Cardiac muscle cell (in vitro differentiated cells and primary cell): ENCODE measurements at regions not wholly inside any gene's neighbourhood (a gene's known extent, or its start where the extent isn't known, plus 50 kb on each side); places are given as distances from the start of the nearest gene placed in this dataset.

Experiments used
- DNase-seq, 2 donors: peaks; one replicate each; pipeline versions ENCODE4 v3.0.0 to v3.0.0-alpha.2; 2010 to 2017; ENCODE audit warnings: low read depth in 1 of 2, low spot score in 1 of 2
- H3K27ac ChIP-seq: fragments of 200-600 bp; sonication (generic); 2 replicates; pipeline ENCODE4 v1.5.1; 2016
- H3K27me3 ChIP-seq: fragments of 200-600 bp; sonication (generic); 2 replicates; pipeline ENCODE4 v1.6.0; 2016; ENCODE audit warnings: control low read depth
- H3K36me3 ChIP-seq: fragments of 200-600 bp; sonication (generic); 2 replicates; pipeline ENCODE4 v1.5.1; 2016; ENCODE audit warnings: control low read depth
- H3K4me1 ChIP-seq: fragments of 200-600 bp; sonication (generic); 2 replicates; pipeline ENCODE4 v1.8.1; 2017; ENCODE audit warnings: low read depth, mild to moderate bottlenecking, mixed run types
- H3K4me3 ChIP-seq: fragments of 200-600 bp; sonication (generic); 2 replicates; pipeline ENCODE4 v1.5.1; 2016; ENCODE audit warnings: mild to moderate bottlenecking
- H3K9me3 ChIP-seq: fragments of 200-600 bp; sonication (generic); 2 replicates; pipeline ENCODE4 v1.5.1; 2017; ENCODE audit warnings: low read depth, mild to moderate bottlenecking, control low read depth
- TF ChIP-seq, protein P1 (sequence below): IDR thresholded peaks from 2 replicates; pipeline ENCODE4 v1.5.1; 2012; ENCODE audit warnings: low read depth, mild to moderate bottlenecking, low read length

DNA sequence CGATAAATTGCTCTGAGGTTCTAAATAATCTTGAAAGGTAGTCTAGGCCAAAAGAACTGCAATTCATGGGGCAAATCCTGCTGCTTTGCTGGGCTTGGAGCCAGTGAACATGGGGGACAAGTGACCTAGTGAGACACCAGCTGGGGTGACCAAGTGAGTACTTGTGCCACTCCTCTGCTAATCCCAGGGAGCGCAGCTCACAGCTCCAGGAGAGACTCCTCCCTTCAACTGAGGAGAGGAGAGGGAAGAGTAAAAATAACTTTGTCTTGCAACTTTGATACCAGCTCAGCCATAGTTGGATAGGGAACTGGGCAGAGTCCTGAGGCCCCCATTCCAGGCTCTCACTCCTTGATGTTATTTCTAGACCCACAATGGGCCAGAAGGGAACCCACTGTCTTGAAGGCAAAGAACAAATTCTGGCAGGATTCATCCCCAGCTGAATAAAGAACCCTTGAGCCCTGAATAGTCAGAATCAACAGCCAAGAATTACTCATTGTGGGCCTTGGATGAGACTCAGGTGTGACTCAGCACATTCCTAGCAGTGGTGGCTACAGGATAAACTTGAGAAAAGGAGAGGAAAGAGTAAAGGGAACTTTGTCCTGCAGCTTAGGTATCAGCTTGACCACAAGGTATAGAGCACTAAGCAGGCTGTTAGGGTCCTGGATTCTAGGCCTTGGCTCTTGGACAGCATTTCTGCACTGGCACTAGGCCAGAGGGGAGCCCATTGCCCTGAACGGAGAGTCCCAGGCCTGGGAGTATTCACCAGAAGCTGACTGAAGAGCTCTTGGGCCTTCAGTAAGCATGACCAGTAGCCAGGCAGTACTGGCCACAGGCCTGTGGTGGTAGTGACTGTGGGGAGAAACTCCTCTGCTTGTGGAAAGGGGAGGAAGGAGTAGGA lies 288.3 kb upstream of the CDH18 start:
- no peaks in the 10 kb centered on the region for H3K27me3 ChIP-seq
- no peak overlapping the region for H3K27ac ChIP-seq
- H3K4me1 ChIP-seq: no peaks in the 10 kb centered on the region
- TF ChIP-seq, protein P1, sequence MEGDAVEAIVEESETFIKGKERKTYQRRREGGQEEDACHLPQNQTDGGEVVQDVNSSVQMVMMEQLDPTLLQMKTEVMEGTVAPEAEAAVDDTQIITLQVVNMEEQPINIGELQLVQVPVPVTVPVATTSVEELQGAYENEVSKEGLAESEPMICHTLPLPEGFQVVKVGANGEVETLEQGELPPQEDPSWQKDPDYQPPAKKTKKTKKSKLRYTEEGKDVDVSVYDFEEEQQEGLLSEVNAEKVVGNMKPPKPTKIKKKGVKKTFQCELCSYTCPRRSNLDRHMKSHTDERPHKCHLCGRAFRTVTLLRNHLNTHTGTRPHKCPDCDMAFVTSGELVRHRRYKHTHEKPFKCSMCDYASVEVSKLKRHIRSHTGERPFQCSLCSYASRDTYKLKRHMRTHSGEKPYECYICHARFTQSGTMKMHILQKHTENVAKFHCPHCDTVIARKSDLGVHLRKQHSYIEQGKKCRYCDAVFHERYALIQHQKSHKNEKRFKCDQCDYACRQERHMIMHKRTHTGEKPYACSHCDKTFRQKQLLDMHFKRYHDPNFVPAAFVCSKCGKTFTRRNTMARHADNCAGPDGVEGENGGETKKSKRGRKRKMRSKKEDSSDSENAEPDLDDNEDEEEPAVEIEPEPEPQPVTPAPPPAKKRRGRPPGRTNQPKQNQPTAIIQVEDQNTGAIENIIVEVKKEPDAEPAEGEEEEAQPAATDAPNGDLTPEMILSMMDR: no peak
- DNase-seq: peak in 1 of 2 donors; percentile 74
- H3K36me3 ChIP-seq: no peaks in the 10 kb centered on the region
- H3K4me3 ChIP-seq: no peak overlapping the region
- H3K9me3 ChIP-seq: no peaks in the 10 kb centered on the region

DNA sequence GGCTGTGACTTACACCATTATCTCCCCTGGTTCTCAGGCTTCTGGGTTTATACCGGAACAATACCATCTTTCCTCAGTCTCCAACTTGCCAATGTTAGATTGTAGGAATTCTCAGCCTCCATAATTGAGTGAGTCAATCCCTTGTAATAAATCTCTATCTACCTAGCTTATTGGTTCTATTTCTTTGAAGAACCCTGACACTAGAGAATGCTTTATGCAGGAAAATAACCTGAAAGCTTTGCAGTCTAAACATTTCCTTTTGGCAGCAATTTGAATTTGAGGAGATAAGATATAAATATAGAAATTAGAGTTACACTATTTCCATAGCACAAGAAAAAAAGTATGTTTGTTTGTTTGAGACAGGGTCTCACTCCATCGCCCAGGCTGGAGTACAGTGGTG lies 278.1 kb upstream of the CDH18 start:
- Histone ChIP-seq H3K36me3 (no peaks in the 10 kb centered on the region), H3K4me1 (no peaks in the 10 kb centered on the region)

DNA sequence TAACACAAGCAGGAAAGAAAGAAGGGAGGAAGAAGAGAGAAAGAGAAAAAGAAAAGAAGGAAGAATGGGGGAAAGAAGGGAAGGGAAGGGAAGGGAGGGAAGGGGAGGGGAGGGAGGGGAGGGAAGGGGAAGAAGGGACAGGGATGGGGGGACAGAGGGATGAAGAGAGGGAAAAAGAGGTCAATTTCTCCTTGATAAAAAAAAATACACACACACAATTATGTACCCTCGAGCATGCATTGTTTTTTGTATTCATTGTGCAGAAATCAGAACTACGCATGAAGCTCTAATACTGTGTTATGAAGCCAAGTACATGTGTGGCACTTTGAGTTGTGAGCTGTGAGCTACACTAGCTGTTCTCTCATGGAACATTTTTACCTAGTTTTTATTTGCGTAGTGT lies 274.9 kb upstream of the CDH18 start:
- Histone ChIP-seq H3K4me1 (no peaks in the 10 kb centered on the region), H3K36me3 (no peaks in the 10 kb centered on the region), H3K4me3 (no peak overlapping the region), H3K9me3 (no peaks in the 10 kb centered on the region), H3K27ac (no peak overlapping the region), H3K27me3 (no peaks in the 10 kb centered on the region)
- TF ChIP-seq, protein P1: no peak
- no peak for DNase-seq

More for the DNA sequence above, 278.1 kb upstream of the CDH18 start:
- no peaks in the 10 kb centered on the region for H3K9me3 ChIP-seq
- DNase-seq: no peak
- H3K27me3 ChIP-seq: no peaks in the 10 kb centered on the region
- TF ChIP-seq, protein P1: no peak
- no peak overlapping the region for H3K27ac ChIP-seq
- H3K4me3 ChIP-seq: no peak overlapping the region

DNA sequence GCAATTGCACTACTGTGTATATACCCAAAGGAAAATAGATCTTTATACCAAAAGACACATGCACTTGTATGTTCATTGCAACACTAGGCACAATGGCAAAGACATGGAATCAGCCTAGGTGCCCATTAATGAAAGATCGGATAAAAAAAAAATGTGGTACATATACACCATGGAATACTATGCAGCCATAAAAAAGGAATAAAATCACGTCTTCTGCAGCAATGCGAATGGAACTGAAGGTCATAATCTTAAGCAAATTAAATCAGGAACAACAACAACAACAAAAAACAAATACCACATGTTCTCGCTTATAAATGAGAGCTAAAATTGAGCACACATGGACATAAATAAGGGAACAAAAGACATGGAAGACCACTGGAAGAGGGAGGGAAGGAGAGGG lies 266.7 kb upstream of the CDH18 start:
- Histone ChIP-seq H3K4me3 (no peak overlapping the region), H3K27me3 (no peaks in the 10 kb centered on the region), H3K4me1 (no peaks in the 10 kb centered on the region), H3K9me3 (no peaks in the 10 kb centered on the region), H3K27ac (no peak overlapping the region), H3K36me3 (no peaks in the 10 kb centered on the region)
- TF ChIP-seq, protein P1: no peak
- DNase-seq: no peak

DNA sequence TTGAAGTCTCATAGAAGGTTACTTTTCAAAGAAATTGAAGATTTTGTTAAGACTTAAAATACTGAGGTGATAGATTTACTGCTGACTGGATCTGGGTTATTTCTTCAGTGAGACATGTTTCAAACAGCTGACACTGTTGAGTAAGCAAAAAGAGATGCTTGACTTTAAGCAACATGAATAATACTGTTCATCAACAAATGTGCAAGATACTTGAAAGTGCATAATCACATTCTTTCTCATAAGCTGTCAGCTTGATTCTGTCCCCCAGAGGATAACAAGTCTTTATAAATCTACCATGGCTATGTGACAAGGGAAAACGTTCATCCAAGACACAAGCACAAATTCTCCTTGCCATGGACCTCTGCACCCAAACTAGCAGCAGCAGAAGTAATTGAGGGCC lies 260.1 kb upstream of the CDH18 start:
- no peaks in the 10 kb centered on the region for H3K27me3 ChIP-seq
- H3K36me3 ChIP-seq: no peaks in the 10 kb centered on the region
- TF ChIP-seq, protein P1: no peak
- no peak for DNase-seq
- H3K27ac ChIP-seq: no peak overlapping the region
- no peaks in the 10 kb centered on the region for H3K4me1 ChIP-seq
- no peaks in the 10 kb centered on the region for H3K9me3 ChIP-seq
- no peak overlapping the region for H3K4me3 ChIP-seq
